ENCODE measurements at regions not wholly inside any gene's neighbourhood (a gene's known extent, or its start where the extent isn't known, plus 50 kb on each side); places are given as distances from the start of the nearest gene placed in this dataset.

- Mint-ChIP-seq H3K27me3 (ENCODE audit: unreplicated experiment) (no peaks in the 10 kb centered on the region), H3K9me3 (ENCODE audit: unreplicated experiment) (no peaks in the 10 kb centered on the region), H3K27ac (ENCODE audit: unreplicated experiment) (no peak overlapping the region), H3K36me3 (ENCODE audit: unreplicated experiment) (no peaks in the 10 kb centered on the region), H3K4me1 (ENCODE audit: unreplicated experiment) (peaks cover 24% of the 10 kb centered on the region), H3K4me3 (ENCODE audit: unreplicated experiment) (no peak overlapping the region)
- DNase-seq (ENCODE audit: extremely low spot score, unreplicated experiment): no peak
- TF ChIP-seq CTCF (IDR thresholded peaks at IDR 0.05): no peak
Measured at GRCh38 chr15:39459548-39459947, 121.3 kb upstream of the THBS1 start.

- Mint-ChIP-seq H3K4me1 (ENCODE audit: unreplicated experiment) (peaks cover 12% of the 10 kb centered on the region), H3K9me3 (ENCODE audit: unreplicated experiment) (no peaks in the 10 kb centered on the region), H3K4me3 (ENCODE audit: unreplicated experiment) (no peak overlapping the region), H3K36me3 (ENCODE audit: unreplicated experiment) (no peaks in the 10 kb centered on the region), H3K27me3 (ENCODE audit: unreplicated experiment) (no peaks in the 10 kb centered on the region), H3K27ac (ENCODE audit: unreplicated experiment) (no peak overlapping the region)
- no peak for TF ChIP-seq CTCF (IDR thresholded peaks at IDR 0.05)
- no peak for DNase-seq (ENCODE audit: extremely low spot score, unreplicated experiment)
Measured at GRCh38 chr15:39460748-39461147, 120.1 kb upstream of the THBS1 start.

DNA sequence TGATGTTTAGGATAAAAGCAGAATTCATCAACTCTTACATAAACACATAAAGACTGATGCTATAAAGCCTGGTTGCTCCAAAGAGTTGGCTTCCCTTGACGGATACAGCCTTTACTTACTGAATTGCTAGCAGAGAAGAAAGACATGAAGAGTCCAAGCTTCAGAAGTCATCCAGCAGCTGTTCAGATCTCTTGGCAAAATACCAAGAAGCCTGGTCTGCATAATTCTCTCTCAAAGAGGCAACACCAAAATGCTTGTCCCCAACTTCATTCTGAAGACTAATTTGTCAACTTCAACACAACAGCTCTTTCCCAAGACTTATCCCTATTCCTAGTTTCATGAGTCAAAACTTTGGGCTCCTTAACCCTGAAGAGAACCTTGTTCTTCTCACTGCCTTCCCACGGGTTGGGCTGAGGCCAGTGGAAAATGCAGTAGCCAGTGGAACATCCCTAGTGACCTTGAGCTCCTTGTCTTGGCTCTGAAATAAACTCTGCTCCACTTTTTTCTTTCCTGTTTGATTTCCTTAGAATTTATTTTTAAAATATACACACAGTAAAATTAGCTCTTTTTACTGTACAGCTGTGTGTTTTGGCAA is 119.2 kb upstream of the THBS1 start:
- Mint-ChIP-seq H3K4me1 (ENCODE audit: unreplicated experiment) (peaks cover 9% of the 10 kb centered on the region), H3K27ac (ENCODE audit: unreplicated experiment) (peak overlapping the region; percentile 36), H3K4me3 (ENCODE audit: unreplicated experiment) (no peak overlapping the region), H3K9me3 (ENCODE audit: unreplicated experiment) (no peaks in the 10 kb centered on the region), H3K36me3 (ENCODE audit: unreplicated experiment) (no peaks in the 10 kb centered on the region), H3K27me3 (ENCODE audit: unreplicated experiment) (no peaks in the 10 kb centered on the region)
- DNase-seq (ENCODE audit: extremely low spot score, unreplicated experiment): no peak
- TF ChIP-seq CTCF (IDR thresholded peaks at IDR 0.05): no peak

- no peak overlapping the region for H3K4me3 Mint-ChIP-seq (ENCODE audit: unreplicated experiment)
- DNase-seq (ENCODE audit: extremely low spot score, unreplicated experiment): no peak
- no peaks in the 10 kb centered on the region for H3K9me3 Mint-ChIP-seq (ENCODE audit: unreplicated experiment)
- H3K27ac Mint-ChIP-seq (ENCODE audit: unreplicated experiment): no peak overlapping the region
- H3K27me3 Mint-ChIP-seq (ENCODE audit: unreplicated experiment): no peaks in the 10 kb centered on the region
- H3K36me3 Mint-ChIP-seq (ENCODE audit: unreplicated experiment): no peaks in the 10 kb centered on the region
- TF ChIP-seq CTCF (IDR thresholded peaks at IDR 0.05): no peak
- H3K4me1 Mint-ChIP-seq (ENCODE audit: unreplicated experiment): peaks cover 9% of the 10 kb centered on the region
Measured at GRCh38 chr15:39462691-39463090, 118.2 kb upstream of the THBS1 start.

DNA sequence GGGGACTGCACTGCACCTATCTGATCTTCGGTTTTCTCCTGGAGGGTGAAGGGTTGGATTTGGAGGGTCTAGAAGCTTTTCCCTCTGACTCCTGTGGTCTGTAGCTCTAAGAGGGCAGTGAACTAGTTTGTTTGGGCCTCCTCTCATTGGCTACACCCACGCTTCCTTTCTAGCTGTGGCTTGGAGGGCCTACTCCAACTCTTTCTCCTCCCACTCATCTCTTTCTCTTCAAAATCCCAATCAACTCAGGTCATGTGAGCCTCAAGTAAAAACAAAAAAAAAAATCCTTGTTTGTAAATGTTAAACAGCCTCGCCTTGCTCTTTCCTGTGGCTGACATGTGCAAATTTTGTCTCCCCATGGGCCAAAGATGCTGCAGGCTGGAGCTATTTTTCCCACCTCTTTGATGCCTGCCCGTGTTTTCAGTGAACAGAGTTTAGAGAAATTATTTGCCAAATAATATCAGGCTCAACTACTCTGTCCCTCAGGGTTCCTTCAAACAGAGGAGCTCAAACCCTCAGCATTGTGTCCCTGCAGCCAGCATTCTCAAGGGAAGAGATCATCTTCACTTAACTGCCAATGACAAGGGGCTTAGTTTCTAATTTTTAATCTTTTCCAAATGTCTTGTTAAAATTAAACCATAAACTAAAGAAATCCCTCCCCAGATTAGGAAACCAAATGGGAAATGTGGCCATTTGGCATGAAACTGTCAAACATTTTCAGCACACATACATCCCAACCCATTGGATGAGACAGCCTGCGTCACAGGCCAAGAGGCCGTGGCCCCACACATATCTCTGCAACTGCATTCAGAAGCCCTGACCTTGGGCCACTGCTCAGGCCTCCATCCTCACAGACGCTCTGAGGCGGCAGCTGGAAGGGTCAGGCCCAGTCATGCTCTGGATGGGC is 114.8 kb upstream of the THBS1 start:
- Mint-ChIP-seq H3K27me3 (ENCODE audit: unreplicated experiment) (no peaks in the 10 kb centered on the region), H3K36me3 (ENCODE audit: unreplicated experiment) (no peaks in the 10 kb centered on the region), H3K4me3 (ENCODE audit: unreplicated experiment) (no peak overlapping the region), H3K27ac (ENCODE audit: unreplicated experiment) (no peak overlapping the region), H3K9me3 (ENCODE audit: unreplicated experiment) (peaks cover 11% of the 10 kb centered on the region), H3K4me1 (ENCODE audit: unreplicated experiment) (peaks cover 16% of the 10 kb centered on the region)
- DNase-seq (ENCODE audit: extremely low spot score, unreplicated experiment): no peak
- no peak for TF ChIP-seq CTCF (IDR thresholded peaks at IDR 0.05)

Data from osteocyte (in vitro differentiated cells).